HG02798 (cell line): ENCODE measurements at regions not wholly inside any gene's neighbourhood (a gene's known extent, or its start where the extent isn't known, plus 50 kb on each side); places are given as distances from the start of the nearest gene placed in this dataset.
"Not testable (repeated sequence)": the region's sequence is repeated elsewhere in the genome, so short reads cannot be mapped to it uniquely, and the experiment has no call there.

Source experiments
- ATAC-seq: cut with Tn5 transposase; IDR thresholded peaks from one replicate; pipeline ENCODE4 v1.9.1; 2021; ENCODE audit warnings: mild to moderate bottlenecking; ENCODE audit not compliant: unreplicated experiment, poor library complexity

GRCh38 chr13:59312776-59313175 lies 851.0 kb downstream of the DIAPH3 start:
- no peak for ATAC-seq

DNA sequence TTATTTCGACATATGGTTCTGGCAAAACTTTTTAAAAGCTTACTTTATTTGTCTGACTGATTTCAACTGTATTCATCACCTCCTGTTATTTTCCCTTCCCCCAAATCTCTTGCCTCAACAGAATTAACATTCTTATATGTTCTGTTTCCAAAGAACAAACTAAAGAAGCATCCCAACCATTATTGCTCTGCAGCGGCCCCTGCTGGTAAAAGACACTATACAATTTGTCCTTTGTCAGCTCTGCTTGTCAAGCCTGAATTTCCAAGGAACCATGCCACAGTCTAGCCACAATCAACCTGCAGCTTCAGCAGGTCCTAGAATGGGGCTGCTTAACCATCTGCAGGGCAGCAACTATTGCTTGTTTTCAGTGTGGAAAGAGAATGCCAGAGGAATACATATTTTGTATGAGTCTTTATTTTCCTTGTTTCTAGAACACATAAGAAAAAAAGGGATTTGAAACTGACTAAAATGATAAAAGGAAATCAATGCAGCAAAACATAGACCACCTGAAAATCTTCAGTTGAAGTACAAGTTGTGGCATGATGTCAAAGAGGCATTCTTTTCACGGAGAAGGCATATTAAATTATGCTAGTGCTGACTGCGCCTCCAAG lies 845.3 kb downstream of the DIAPH3 start:
- peak; percentile 82 for ATAC-seq

GRCh38 chr13:59319276-59319675 lies 844.5 kb downstream of the DIAPH3 start:
- no peak for ATAC-seq

- no peak for ATAC-seq
These were observed 843.7 kb downstream of the DIAPH3 start for GRCh38 chr13:59320021-59320420.

- ATAC-seq: not testable (repeated sequence)
These were observed 839.3 kb downstream of the DIAPH3 start for GRCh38 chr13:59324401-59324800.

GRCh38 chr13:59326717-59327116 lies 837.0 kb downstream of the DIAPH3 start:
- no peak for ATAC-seq

DNA sequence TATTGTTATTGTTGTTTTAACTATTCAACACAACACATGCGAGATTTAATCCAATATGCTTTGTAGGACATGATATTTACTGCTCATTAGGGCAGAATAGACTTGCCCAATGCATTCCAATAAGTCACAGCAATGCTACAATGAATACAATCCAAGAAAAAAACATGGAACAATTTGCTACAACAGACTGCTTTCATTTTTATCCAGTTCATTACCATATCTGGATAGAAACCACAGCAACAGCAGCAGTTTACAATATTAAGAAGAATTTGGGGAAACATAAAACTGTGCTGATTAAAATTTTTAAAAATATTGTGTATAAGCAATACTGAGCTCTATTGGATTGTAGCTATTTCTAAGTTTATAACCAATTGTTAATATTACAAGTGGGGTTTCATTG lies 833.0 kb downstream of the DIAPH3 start:
- ATAC-seq: no peak

DNA sequence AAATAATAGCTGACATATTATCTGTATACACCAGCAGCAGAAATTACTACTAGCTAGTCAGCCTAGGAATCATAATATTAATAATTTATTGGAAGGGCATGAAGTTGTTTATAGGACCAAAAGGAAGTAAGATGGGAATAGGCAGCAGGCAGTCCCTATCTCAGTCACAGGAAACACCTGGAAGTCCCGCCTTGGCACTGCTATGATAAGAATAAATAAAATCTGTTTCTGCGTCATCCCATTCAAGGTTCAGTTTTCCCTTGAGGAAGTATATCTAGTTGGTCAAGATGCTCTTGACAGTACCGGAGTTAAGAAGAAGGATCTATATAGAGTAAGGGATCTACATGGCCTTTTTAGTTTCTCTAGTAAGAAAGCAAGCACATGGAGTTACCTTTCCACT lies 830.8 kb downstream of the DIAPH3 start:
- no peak for ATAC-seq

DNA sequence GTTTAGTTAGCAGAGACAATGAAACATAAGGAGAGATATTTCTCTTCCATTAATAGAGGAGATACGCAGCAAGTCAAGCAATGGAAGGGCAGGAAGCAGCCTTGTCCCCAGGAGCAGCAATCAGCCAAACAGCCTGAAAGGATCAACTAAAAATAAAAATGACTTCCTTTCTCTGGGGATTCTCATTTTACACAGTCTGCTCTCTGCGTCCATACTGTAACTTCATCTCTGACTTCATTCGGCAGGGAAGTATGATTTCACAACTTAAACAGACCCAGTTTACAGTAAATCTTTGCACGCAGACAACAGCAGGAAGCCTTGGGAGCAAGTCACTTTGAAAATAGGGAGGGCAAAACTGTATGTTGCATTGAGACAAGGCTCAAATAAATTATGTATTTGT lies 826.7 kb downstream of the DIAPH3 start:
- no peak for ATAC-seq

DNA sequence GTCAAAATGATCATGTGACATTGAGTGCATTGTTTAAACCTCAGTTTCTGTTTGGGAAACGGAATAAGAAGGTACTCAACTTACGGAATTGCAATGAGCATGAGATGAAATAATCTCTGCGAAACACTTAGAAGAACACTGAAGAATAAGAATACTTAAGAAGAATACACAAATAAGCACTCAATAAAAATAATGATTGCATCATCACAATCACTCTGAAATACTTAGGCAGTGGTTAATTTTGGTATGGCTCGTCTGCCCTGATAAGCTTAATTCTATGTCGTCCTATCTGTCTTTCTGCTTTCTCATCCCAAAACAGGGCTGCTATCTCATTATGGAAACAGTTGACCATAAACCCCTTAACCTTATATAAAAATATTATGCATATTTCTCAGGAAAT lies 823.6 kb downstream of the DIAPH3 start:
- no peak for ATAC-seq

DNA sequence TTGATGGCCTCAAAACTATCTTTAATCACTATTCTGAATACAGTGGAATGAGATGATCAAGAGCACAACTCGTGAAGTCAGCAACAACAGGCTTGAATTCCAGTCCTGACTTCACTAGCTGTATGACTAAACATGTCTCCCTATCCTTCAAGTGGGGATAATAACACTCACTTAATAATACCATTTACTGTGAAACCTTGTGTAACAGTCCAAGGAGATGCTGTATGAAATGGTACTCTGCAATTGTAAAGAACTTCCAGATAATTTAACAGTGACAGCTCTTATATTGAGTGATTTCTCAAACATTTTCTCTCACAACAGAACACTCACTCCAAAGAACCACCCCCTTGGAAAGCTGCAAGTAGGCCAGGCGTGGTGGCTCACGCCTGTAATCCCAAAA lies 823.1 kb downstream of the DIAPH3 start:
- ATAC-seq: no peak

DNA sequence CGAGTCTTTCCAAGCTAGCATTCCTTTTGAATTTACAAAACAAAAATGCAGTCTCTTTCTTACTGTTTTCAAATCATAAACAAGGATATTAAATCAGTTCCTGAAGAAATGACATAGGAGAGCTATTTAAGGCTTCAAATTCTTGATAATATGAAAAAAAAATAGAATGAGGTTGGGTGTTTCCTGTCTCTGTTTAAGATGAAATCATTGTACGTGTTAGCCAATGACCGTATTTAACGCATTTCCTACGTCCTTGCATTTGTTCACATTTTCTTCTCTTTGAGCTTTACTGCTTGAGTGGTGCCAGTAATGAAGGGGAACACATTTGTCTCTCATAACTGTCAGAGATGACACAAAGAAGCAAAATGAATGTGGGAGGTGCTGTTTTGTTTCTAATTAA lies 821.3 kb downstream of the DIAPH3 start:
- no peak for ATAC-seq

GRCh38 chr13:59343132-59343531 lies 820.6 kb downstream of the DIAPH3 start:
- ATAC-seq: no peak

DNA sequence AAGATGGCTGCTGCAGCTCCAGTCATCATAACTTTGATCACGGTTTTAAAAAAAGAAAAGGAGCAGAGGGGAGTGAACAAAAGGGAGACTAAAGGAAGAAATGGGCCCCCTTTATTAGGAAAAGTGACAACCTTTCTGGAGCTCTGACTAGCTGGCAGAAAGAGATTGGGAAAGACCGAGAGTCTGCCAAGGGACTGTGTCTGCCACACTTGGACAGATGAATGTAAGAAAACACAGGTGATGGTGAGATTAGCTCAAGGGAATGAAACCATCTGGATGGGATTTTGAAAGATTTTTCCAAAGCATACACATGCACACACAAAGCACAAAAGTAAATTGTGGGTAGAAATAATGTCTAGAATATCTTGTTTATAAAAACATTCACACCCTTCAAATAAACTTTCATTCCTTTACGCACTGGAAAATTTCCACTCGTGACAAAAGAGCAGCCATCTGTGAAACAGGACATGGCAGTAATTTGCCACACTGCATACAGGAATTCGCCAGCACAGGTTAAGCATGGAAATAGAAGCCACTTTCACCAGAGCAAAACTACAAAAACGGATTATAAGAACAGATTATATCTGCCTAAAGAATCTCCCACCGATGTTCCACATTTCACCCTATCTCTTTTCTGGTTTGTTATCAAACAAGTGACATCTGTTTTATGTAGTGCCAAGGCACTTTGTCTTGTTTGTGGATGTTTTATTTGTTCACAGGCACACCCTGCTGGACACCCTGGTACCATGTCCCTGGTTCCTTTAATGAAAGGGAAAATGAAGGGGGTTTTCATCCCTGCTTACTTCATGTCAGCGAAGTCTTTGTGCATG lies 819.5 kb downstream of the DIAPH3 start:
- no peak for ATAC-seq

DNA sequence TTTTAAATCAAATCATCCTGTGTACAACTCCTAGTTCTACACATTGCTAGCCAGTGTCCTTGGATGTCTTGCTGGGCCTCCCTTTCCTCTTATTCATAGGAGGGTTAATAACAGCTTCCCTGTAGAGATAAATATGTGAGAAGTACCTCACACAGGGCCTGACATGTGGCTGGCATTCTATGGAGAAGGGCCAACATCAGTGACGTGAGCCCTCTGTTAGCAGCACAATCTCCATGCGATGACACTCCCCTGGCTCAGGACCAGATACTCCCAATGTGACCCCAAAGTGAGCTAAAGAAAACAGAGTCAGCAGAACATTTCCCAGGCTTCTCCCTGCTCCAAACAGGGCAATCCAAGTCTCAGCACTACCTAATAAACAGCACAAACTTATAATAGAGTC lies 818.4 kb downstream of the DIAPH3 start:
- no peak for ATAC-seq

- no peak for ATAC-seq
These were observed 816.6 kb downstream of the DIAPH3 start for GRCh38 chr13:59346999-59347723.

- ATAC-seq: no peak
These were observed 815.1 kb downstream of the DIAPH3 start for GRCh38 chr13:59348617-59349016.

DNA sequence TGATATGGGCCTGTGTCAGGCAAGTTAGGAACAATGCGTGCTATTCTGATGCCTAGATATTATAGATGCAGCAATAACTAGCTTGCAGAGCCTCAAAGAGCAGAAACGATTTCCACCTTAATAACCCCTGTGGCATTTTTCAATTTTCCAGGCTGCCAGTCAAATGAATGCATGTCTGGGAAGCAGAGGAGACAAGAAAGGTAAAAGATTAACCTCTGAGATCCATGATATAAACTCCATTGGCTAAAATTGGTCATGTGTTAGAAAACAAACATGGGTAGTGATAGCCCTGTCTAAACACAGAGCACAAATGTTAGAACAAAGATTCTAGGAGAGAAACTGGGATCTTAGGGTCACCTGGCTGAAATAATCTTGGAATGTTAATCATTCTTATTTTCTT lies 811.1 kb downstream of the DIAPH3 start:
- ATAC-seq: no peak

DNA sequence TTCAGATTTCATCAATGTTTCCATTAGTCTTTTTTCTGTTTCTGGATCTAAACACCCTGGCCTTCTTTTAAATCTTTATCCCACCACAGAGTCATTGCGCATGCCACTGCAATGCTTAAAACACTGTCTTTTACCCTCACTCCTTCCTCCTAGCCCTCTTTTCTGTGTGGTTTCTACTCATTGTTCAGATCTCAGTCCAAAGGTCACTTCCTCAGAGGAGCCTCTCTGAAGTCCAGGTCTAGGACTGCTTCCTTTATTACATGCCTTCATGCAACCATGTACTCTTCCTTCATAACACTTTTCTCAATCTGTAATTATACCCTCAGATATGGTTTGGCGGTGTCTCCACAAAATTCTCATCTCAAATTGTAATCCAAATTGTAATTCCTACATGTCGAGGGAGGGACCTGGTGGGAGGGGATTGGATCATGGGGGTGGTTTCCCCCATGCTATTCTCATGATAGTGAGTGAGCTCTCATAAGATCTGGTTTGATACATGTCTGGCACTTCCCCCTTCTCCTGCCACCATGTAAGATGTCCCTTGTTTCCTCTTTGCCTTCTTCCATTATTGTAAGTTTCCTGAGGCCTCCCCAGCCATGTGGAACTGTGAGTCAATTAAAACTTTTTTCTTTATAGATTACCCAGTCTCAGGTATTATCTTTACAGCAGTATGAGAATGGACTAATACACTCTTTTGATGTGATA lies 808.9 kb downstream of the DIAPH3 start:
- ATAC-seq: peak; percentile 67

DNA sequence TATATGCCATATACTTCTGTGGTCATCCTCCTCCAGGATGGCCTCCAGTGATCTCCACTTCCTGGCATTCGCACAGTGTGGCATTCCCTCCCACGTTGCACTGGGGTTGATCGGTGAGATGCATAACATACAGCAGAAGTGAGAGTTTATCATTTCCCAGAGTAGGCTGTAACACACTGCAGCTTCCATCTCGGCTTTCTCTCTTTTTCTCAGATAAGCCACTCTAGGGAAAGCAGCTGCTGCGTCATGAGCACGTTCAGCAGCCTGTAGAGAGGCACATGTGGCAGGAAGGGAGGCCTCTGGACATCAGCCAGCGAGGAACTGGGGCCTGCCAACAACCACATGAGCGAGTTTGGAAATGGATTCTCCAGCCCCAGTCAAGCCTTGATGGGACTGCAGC lies 807.1 kb downstream of the DIAPH3 start:
- ATAC-seq: no peak

DNA sequence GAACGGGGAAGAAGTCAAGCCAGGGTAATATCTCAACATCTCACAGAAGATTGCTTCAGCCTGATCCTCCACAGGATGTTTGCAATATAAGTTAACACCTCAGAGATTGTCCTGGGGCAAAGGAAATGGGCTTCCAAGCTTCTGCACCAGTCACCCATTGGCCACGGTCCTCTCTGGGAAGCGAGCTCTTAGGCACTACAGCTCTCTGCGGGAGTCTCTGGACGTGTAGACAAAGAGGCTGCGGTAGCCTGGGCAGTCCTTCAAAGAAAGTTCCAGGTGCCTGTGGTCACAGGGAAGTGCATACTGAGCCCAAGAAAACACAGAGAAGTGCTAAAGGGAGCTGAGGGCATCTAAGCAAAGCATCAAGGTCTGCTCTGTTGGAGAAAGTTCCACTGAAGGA lies 805.7 kb downstream of the DIAPH3 start:
- no peak for ATAC-seq
